Astrocyte (in vitro differentiated cells and primary cell): ENCODE measurements at regions not wholly inside any gene's neighbourhood (a gene's known extent, or its start where the extent isn't known, plus 50 kb on each side); places are given as distances from the start of the nearest gene placed in this dataset.

Source experiments
- CTCF ChIP-seq: IDR thresholded peaks from 2 replicates; pipeline ENCODE4 v1.5.1; 2011; ENCODE audit warnings: low read depth, mild to moderate bottlenecking, inconsistent platforms, low read length, moderate library complexity; ENCODE audit not compliant: insufficient read depth
- EZH2 ChIP-seq: IDR thresholded peaks from 2 replicates; pipeline ENCODE4 v1.6.1; 2012; ENCODE audit warnings: mild to moderate bottlenecking, low read length, inconsistent platforms; ENCODE audit not compliant: insufficient read depth

DNA sequence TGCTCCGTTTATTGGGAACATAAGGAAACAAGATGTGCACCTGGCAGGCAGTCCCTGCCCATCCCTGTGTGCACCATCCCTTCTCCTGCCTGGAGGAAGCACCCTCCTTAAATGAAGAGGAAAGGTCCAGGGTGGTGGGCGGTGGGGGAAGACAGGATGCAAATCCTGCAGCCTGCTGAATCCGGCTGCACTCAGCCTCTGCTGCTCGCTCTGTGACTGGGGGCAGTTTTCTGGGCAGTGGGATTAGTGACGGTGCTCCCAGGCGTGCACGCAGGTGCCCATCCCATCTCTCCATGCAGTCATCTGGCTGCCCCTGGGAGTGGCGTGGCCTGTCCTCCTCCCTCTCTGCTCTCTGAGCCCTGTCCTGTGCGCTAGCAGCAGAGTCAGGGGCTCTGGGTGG is 371.3 kb upstream of the MYT1L start:
- TF ChIP-seq CTCF, result no peak
- TF ChIP-seq EZH2, result no peak
